Epithelial cell of prostate (primary cell): ENCODE measurements at regions not wholly inside any gene's neighbourhood (a gene's known extent, or its start where the extent isn't known, plus 50 kb on each side); places are given as distances from the start of the nearest gene placed in this dataset.
"Not testable (repeated sequence)": the region's sequence is repeated elsewhere in the genome, so short reads cannot be mapped to it uniquely, and the experiment has no call there.

Source experiments
- DNase-seq: peaks from one replicate; pipeline ENCODE4 v3.0.0-alpha.2; 2011; ENCODE audit warnings: low read depth, low spot score
- H3K27ac ChIP-seq: fragments of 450-650 bp; 2 replicates; pipeline ENCODE4 v1.5.1; 2017; ENCODE audit warnings: mild to moderate bottlenecking

DNA sequence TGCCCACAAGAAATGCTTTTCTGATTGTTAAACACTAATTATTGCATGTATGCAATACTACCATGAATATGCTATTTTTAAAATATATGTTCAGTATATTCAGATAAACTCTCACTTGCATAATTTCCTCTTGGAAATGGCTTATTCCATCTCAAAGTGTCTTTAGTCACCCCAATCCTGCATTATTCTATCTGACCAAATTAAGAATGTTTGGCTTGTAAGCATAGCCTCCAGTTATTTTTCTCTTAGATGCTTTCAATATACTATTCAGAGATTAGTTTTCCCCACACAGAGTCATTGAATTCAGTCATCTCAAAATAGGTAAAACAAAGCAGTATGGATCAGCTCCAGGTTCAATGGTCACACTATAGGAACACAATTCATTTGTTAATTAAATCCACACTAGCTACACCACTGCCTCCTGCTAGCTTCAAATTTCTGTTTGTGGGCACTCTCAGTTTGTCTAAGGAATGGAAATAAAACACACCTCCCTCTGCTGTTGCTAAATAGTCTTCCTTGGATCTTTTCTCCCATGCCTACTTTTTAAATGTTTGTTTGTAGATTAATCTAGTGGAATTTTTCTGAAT, 134.6 kb upstream of the TBCA start:
- no peak for DNase-seq
- H3K27ac ChIP-seq, result no peak overlapping the region

DNA sequence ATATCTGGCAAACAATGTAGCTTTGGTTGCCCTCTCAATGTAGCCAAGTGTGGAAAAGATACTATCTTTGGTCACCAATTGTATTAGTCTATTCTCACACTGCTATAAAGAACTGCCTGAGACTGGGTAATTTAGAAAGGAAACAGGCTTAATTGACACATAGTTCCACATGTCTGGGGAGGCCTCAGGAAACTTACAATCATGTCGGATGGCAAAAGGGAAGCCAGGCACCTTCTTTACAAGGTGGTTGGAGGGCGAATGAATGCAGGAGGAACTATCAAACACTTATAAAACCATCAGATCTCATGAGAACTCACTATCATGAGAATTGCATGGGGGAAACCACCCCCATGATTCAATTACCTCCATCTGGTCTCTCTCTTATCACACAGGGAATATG, 133.1 kb upstream of the TBCA start:
- no peak overlapping the region for H3K27ac ChIP-seq
- DNase-seq, result no peak

DNA sequence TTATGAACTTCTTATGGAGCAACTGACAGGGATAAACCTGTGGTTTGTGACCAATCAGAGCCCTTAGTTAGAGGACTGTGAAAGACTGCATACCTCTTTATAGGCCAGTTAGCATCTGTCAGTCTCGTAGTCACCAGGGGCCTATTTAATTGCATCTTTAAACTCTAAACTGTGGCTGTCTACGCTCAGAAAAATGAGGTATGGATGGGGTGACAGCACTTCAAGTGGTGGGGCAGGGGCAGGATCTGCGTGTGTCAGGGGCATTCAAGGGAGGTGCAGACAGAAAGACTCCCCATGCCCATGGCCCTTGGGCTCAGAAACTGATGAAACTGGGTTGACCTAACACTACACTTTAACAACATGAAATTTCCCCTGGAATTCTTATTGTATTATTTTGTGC, 132.6 kb upstream of the TBCA start:
- no peak for DNase-seq

DNA sequence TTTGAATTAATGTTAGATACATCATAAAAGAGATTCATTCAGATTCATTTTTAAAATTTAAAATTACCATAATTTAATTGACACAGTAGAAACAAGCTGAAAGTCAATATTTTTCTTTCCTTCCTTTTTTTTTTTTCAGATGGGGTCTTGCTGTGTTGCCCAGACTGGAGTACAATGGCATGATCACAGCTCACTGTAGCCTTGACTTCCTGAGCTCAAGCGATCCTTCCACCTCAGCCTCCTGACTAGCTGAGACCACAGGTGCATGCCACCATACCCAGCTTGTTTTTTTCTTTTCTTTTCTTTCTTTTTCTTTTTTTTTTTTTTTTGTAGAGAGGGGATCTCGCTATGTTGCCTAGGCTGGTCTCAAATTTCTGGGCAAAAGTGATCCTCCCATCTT, 131.6 kb upstream of the TBCA start:
- no peak for DNase-seq
- no peak overlapping the region for H3K27ac ChIP-seq

More for the DNA sequence above, 132.6 kb upstream of the TBCA start:
- no peak overlapping the region for H3K27ac ChIP-seq

DNA sequence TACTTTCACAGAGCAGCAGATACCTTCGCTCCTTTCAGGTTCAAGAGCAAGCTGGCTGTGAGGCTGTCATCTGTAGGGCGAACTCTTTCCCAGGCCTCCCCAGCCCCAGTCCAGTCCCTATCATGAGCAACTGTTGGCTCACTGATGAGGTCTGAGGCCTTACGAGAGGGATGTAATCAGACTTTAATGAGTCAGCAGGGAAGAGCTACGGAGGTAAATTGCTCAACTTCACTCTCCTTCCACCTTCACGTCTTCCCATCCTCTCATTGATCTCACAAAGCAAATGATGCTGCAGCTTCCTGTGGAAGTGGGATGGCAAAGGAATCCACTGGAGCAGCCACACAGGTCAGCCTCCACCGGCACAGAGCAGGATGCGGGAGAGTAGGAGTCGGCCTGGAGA, 130.7 kb upstream of the TBCA start:
- peak; percentile 37 for DNase-seq
- no peak overlapping the region for H3K27ac ChIP-seq

DNA sequence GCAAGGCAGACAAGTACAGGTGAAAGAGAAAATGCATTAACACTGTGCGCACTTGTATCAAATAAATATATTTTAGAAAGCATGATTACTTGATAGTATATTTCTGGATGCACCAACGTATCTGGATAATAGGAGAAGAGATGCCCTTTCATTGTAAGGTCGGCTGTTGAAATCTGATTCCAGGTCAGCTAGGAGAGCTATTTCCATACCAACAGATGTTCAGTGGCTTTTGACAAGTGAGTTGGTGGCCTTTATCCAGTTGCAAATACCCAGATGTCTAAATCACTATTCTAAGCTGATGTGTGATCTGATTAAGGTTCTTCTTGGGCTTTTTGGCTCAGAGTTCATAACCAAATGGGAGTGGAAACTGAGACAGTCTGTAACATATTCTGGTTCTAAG, 128.2 kb upstream of the TBCA start:
- DNase-seq, result no peak
- no peak overlapping the region for H3K27ac ChIP-seq

DNA sequence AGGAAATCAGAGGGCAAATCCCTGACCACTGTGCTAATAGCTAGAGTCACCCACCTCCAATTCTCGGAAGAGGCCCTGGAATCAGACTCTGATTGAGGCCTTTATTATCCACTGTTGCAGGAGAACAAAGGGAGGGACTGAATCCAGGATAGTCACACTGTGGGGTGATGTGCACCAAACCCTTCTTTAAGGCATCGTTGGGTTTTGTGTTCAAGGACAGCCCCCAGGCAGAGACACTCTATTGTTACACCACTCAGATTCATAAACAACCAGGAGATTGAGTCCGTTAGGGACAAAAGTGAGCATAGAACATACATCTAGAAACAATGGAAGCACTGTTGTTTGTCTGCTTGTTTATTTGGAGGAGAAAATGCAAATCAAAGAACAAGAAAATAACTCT, 124.6 kb upstream of the TBCA start:
- no peak overlapping the region for H3K27ac ChIP-seq
- DNase-seq, result no peak

DNA sequence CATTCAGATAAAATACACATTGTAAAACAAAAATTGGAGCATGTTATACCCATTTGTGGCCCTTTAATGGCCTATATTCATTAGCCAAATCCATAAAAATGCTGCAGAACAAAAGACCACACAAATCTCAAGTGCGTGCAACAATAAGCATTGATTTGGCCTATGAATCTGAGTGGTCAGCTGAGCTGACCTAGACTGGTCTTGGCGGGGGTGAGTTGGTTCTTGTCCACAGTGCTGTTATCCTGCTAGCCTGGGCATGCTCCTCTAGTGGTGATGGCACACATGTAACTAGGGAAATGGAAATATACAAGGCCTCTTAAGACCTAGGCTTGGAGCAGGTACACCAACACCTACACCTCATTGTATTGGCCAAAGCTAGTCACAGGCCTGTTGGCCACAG, 122.2 kb upstream of the TBCA start:
- no peak for DNase-seq
- no peak overlapping the region for H3K27ac ChIP-seq

DNA sequence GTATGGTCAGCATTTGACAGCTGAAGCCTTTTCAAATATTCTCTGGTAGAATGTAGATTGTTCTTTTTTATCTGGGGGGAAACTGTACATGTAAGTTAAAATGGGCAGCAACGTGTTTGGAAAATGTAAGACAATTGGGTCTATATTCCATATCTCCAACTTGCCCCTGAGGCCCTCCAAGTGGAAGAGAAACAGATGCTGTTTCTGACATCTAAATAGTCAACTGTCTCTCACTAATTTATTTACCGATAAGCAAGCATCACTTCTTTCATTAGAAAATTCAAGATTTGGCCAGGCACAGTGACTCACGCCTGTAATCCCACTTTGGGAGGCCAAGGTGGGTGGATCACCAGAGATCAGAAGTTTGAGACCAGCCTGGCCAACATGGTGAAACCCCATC, 120.2 kb upstream of the TBCA start:
- DNase-seq, result no peak
- H3K27ac ChIP-seq, result no peak overlapping the region

DNA sequence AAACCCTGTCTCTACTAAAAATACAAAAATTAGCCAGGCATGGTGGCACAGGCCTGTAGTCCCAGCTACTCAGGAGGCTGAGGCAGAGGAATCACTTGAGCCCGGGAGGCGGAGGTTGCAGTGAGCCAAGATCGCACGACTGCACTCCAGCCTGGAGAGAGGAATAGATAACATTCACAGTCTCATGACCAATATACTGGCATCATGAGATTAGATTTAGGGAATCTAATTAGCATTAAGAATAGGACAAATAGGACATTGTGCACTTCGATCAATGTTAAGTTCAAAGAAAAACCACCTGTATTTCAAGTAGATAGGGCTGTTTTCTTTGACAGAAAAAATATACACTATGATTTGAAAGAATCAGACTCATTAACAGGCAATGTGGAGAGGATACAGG, 118.0 kb upstream of the TBCA start:
- H3K27ac ChIP-seq, DNase-seq: not testable (repeated sequence)

DNA sequence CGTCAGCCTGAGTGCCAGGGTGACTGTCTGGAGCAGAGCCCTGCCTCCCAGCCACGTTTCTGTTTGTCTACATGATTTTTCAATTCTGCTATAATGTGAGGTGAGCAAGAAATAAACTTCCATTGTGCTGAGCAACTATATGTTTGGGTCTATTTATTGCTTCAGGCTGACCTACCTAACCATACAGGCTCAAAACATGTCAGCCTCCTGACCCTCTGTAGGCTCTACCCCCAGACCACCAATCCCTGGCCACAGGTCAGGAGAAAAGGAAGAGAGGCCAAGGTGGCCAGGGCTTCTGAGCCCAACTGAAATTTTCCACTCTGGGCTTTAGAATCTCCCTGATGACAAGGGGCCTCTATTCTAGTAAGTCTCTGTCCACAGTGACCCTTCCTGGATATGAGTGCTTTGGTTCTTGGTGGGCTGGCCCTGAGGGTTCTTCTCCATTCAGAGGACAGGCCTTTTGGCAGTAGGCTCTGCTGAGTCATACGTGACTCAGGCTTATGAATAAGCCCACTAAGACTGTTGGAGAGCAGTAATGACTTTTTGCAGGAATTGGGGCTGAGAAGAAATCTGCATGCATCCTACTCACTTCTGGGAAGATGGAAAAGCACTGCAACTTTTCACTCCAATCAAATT, 117.2 kb upstream of the TBCA start:
- no peak overlapping the region for H3K27ac ChIP-seq
- peak; percentile 68 for DNase-seq

DNA sequence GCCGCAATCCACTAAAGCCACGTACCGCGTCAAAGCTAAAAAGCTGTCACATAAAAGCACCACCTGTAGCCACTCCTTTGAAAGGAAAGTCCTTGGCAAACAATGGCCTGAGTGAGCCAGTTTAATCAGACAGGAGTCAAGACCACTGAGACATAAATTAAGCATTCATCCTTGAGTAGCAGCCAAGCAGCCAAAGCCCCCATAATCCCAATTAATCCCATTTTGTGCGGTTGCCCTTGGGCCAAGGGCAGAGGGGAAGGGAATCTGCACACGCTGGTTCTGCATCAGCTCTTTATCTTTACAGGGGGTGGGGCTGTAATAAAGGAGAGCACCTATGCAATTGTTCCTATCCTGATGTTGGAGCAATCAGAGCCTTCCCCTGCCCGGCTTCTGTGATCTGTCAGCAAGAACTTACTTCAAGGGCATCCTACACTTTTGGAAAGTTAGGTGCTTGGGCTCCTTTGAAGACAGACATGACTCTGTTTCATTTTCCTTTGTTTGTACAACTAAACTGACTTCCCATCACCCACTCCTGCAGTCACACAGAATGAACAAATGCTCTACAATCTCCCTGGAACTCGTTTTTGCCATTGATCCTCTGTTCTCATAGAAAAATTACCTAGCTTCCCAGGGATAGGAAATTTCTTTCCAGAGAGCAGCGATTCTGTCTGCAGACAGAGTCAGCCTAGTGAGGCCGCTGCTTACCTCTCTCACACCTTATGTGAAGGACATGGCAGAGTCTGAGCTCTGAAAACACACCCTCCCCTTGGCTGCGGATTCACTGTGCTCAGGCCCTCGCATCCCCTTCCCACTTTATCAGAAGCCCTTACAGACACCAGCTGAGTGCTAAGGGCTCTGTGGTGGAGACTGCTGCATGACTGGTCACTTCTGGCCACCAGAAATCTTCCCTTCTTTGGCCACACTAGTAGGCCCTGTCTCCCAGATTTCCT, 116.2 kb upstream of the TBCA start:
- no peak overlapping the region for H3K27ac ChIP-seq
- DNase-seq, result no peak

DNA sequence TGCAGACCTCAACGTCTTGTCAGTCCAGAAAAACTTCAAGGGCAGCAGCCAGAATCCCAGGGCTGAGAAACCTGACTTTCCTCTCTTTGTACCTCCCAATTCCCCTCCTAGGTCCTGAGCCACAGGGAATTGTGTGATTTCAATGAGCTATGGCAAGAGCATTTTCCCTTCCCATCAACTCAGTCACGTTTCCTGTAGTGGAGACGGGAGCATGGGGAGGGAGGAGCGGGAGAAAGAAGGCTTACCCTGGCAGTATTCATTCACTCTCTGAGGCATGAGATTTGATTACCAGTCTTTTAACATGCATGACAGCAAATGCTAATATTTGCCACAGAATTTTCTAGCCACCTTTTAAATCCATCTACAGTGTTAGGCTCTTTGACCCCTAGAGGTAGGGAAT, 109.4 kb upstream of the TBCA start:
- no peak overlapping the region for H3K27ac ChIP-seq
- DNase-seq, result no peak

DNA sequence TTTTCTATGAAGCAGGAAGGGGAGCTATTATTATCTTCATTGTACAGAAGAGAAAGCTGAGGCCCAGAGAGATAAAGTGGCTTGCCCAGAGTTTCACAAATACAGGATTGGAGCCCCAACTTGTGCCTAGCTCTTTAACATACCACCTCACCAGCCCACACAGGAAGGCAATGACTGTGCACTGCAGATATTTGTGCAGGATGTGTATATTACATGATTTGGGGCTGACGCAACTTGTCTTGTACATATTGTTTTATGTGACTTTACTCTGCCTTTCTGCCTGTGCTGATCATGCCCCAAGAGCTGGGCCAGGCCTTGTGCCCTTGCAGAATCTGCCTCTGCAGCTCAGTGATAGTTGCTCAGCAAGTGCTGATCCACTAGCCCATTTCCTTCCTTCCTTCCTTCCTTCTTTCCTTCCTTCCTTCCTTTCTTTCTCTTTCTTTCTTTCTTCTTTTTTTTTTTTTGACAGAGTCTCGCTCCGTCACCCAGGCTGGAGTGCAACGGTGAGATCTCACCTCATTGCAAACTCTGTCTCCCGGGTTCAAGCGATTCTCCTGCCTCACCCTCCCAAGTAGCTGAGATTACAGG, 106.6 kb upstream of the TBCA start:
- peak; percentile 36 for DNase-seq
- peak overlapping the region; percentile 90 for H3K27ac ChIP-seq

DNA sequence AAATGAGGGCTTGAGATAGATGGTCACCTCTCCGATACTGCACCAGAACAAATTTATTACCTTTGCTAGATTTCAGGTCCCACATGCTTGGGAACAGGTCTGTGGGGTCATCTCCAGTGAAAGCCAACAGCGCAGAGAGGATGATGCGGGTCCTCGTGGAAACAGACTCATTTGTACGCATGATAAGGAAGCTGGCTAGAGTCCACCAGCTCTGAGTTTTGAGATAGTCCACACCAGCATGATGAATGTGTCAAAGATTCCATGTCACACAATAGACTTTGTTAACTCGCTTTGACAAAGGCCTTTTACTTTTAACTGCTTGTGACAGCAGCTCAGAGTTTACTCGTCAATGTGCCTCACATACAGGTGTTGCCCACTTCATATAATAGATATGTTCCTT, 105.4 kb upstream of the TBCA start:
- H3K27ac ChIP-seq, result peak overlapping the region; percentile 90
- DNase-seq, result no peak

DNA sequence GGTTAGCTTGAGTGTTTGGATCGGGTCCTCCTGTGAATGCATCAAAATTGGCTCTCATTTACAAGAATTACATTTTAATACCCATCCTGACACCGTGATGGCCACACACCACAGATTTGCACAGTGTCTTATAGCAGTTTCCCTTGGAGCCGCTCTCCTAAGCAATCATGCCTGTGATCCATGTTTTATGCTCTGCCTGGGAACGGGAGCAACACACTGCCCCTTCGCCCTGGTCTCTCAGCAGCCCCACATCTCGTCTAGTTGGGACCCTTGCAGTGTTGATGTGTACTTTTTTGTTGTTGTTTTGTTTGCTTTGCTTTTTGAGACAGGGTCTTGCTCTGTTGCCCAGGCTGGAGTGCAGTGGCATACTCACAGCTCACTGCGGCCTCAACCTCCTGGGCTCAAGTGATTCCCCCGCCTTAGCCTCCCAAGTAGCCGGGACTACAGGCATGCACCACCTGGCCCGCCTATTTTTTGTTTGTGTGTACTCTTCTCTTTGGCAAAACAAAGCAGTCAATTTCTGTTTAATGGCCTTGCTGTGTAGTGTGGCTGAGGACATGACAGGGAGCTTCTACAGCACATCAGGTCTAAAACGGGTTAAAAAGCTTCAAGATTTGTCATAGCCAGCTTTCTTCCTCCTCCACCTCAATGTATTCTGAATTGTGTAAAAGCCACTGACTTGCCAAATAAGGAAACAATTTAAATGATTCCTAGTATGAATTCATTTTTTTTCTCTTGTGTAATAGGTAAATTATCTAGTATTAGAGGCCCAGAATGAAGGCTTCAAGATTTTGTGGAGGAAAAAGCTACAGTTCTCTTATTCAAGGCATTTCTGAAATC, 101.6 kb upstream of the TBCA start:
- no peak overlapping the region for H3K27ac ChIP-seq
- DNase-seq, result no peak

DNA sequence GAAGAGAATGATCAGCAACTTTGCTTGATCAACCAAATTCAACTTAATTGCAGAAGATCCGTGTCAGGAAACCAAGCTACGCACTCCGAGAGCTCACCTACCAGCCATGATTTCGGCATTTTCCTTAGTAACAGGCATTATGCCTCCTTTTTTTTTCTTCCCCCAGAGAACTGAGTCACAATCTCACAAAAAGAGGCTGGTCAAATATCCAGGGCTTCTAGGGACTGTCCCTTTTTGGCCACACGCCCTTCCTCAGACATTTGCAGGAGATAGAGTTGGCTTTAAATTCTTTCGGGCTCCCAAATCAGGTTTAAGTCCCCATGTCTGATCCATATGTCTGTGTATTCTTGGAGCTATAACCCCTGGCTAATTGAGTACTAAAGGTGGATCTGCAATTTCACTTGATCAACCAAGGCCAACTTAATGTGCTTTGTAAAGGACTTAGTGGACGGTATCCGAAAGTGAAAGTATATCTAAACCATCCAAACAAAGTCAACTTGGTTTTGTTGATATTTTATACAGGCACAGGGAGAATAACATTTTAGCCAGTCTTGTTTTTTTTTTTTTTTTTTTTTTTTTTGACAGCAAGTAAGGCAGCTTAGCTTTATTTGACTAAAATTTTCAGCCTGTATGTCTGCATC, 100.8 kb upstream of the TBCA start:
- no peak overlapping the region for H3K27ac ChIP-seq
- DNase-seq, result no peak

DNA sequence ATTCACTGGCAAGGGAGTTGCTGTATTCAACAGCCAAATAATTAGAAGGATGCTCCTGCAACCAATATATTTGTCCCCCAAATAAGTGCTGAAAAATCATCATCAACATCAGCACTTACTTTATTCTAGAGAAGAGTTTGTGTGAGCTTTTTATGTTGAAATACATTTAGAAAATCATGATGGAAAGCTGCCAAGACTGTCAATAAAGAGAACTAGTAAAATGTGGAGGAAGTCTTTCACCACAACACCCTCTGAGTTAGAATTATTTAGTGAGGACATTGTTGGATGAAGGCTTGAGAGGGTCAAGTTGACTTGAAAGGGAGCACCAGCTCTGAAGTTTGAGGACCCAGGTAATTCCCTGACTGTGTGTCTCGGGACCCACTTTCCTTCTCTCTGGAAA, 100.2 kb upstream of the TBCA start:
- H3K27ac ChIP-seq, result no peak overlapping the region
- DNase-seq, result no peak

DNA sequence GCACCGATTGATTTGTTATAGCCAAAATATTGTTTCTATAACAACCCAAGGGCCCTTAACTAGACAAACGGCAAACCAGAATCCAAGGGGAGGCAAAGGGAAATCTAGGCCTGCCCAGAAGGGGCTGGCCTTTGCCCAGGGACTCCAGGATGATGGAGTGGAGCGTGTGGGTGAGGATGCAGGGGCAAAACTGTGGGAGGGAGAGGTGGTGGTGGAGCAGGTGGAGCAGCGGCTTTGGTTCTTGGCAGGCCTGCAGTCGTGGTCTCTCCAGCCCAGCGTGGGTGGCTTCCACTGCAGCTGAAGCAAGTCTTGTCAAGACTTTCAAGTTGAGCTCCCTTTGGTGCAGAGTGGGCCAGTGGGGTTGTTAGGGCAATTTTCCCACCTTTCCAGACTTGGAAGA, 98.6 kb upstream of the TBCA start:
- DNase-seq, result no peak
- H3K27ac ChIP-seq, result no peak overlapping the region

DNA sequence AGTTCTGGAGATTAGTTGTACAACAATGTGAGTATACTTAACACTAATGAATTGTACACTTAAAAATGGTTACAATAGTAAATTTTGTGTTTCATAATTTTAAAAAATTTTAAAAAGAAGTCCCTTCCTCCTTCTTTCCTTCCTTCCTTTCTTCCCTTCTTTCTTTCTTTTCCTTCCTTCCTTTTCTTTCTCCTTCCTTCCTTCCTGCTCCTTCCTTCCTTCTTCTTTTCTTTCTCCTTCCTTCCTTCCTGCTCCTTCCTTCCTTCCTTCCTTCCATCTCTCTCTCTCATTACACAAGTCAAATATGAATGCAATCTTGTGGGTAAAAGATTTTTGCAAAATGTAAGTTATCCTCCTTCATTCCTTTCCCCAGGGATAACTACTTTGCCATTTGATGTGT, 97.1 kb upstream of the TBCA start:
- DNase-seq, result no peak
- no peak overlapping the region for H3K27ac ChIP-seq
